Right lobe of liver (tissue), 4 donors: ENCODE measurements at regions not wholly inside any gene's neighbourhood (a gene's known extent, or its start where the extent isn't known, plus 50 kb on each side); places are given as distances from the start of the nearest gene placed in this dataset.

ENCODE experiments used
- POLR2A ChIP-seq: fragments of 450-650 bp; IDR thresholded peaks from one replicate; pipeline ENCODE4 v1.6.1; 2017; ENCODE audit warnings: antibody characterized with exemption, mild to moderate bottlenecking
- TF ChIP-seq, protein P1 (sequence below), 4 donors: fragments of 200-600 bp in 3 of 4; fragments of 450-650 bp in 1 of 4; IDR thresholded peaks; one replicate each; pipeline versions ENCODE4 v1.5.1 to v1.8.0; 2016 to 2022; ENCODE audit warnings: antibody characterized with exemption in 4 of 4, mild to moderate bottlenecking in 2 of 4
- donor health status: DM: no; HTN: no; CAD: no.
- donor health status: DM: no; HTN: no; CAD: no.
- donor health status: DM: no; HTN: yes; CAD: no.

DNA sequence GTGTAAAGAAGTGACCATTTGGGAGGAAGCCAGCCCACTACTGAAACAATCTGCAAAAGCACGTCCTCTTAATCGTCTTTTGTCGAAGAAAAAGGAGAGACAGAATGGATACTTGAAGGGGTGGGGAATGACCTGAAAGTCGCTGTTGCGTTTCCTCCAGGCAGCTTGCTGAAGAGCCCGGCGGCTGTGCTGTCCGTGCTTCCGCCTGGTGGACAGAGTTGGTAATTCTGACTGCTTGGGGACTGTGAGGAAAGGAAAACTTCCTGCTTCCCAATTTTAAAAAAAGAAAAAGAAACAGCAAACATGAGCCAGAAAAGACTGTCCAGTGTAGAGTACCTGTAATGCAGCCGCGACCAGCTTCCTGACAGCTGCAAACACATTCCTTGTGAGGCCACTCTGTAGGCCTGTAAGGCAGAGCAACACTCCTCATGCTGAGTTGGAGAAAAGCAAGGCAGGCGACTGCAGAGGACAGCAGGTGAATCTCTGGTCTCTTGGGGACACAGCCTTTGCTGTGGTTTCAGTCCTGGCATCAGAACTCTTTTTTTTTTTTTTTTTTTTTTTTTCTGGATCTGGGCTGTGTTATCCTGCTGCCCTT is 251.1 kb upstream of the TBX18 start:
- TF ChIP-seq POLR2A, result no peak
- TF ChIP-seq, protein P1, sequence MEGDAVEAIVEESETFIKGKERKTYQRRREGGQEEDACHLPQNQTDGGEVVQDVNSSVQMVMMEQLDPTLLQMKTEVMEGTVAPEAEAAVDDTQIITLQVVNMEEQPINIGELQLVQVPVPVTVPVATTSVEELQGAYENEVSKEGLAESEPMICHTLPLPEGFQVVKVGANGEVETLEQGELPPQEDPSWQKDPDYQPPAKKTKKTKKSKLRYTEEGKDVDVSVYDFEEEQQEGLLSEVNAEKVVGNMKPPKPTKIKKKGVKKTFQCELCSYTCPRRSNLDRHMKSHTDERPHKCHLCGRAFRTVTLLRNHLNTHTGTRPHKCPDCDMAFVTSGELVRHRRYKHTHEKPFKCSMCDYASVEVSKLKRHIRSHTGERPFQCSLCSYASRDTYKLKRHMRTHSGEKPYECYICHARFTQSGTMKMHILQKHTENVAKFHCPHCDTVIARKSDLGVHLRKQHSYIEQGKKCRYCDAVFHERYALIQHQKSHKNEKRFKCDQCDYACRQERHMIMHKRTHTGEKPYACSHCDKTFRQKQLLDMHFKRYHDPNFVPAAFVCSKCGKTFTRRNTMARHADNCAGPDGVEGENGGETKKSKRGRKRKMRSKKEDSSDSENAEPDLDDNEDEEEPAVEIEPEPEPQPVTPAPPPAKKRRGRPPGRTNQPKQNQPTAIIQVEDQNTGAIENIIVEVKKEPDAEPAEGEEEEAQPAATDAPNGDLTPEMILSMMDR (IDR thresholded peaks at IDR 0.05), result peak; percentile 34 to 66 (median 64)
